Mammary epithelial cell (primary cell): ENCODE measurements at regions not wholly inside any gene's neighbourhood (a gene's known extent, or its start where the extent isn't known, plus 50 kb on each side); places are given as distances from the start of the nearest gene placed in this dataset.

ENCODE experiments used
- CTCF ChIP-seq, 2 donors: IDR thresholded peaks in 1 of 2; conservative IDR thresholded peaks in 1 of 2; 2 replicates each; pipeline ENCODE4 v1.5.1; 2011 to 2012; ENCODE audit warnings: inconsistent platforms in 2 of 2, low read length in 2 of 2, mild to moderate bottlenecking in 2 of 2, control low read depth in 1 of 2, low read depth in 1 of 2; ENCODE audit not compliant: insufficient read depth in 1 of 2; ENCODE audit errors: extremely low read depth in 1 of 2
- EZH2 ChIP-seq: IDR thresholded peaks from 2 replicates; pipeline ENCODE4 v1.6.1; 2012; ENCODE audit warnings: low read length, inconsistent platforms, borderline replicate concordance

DNA sequence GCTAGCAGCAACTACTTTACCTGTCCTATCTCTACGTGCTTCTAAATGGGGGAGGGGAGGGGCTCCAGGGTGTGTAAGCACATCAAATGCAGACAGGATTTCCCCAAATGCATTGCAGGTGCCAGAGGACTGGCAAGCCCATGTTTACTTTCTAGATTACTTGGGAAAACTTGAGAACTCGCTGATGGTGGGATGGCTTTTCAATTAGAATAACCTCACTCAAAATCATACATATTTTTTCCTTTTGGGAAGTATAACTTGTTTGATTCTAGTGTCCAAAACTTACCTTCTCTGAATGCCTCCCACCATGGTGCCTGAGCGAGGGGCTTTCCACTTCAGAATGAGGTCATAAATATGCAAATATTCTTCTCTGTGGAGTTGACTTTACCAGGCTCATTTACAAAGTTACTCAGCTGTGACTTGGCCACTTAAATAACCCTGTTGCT lies 191.3 kb upstream of the RHOBTB1 start:
- TF ChIP-seq CTCF (conservative IDR thresholded peaks at IDR 0.05 in 1 of 2, IDR thresholded peaks at IDR 0.05 in 1 of 2; ENCODE audit: extremely low read depth in 1 of 2, insufficient read depth in 1 of 2, low read depth in 1 of 2, low read length in 2 of 2) = no peak
- TF ChIP-seq EZH2 = no peak
